ENCODE measurements at regions not wholly inside any gene's neighbourhood (a gene's known extent, or its start where the extent isn't known, plus 50 kb on each side); places are given as distances from the start of the nearest gene placed in this dataset.

GRCh38 chr20:51889466-51889865 lies 87.1 kb upstream of the SALL4 start:
- H3K27me3 ChIP-seq = no peaks in the 10 kb centered on the region
- WGBS, 2 donors = 35 to 38% methylated on average over 4 of the region's 4 CpGs
- H3K4me3 ChIP-seq = no peak overlapping the region
- TF ChIP-seq CTCF (IDR thresholded peaks at IDR 0.05) (no peak), POLR2A (IDR thresholded peaks at IDR 0.05) (no peak)
- H3K9me3 ChIP-seq = no peaks in the 10 kb centered on the region
- no peaks in the 10 kb centered on the region for H3K36me3 ChIP-seq (replicated peaks in 1 of 2; ENCODE audit: insufficient read depth in 1 of 2, low read depth in 2 of 2)
- ATAC-seq (no peak), DNase-seq (no peak)
- intact Hi-C loops (cut with DNase I) = no loop called here
- no peak overlapping the region for H3K27ac ChIP-seq
- no peaks in the 10 kb centered on the region for H3K4me1 ChIP-seq

- Histone ChIP-seq H3K4me1 (no peaks in the 10 kb centered on the region), H3K27me3 (no peaks in the 10 kb centered on the region), H3K9me3 (no peaks in the 10 kb centered on the region), H3K27ac (no peak overlapping the region), H3K4me3 (no peak overlapping the region), H3K36me3 (replicated peaks in 1 of 2; ENCODE audit: insufficient read depth in 1 of 2, low read depth in 2 of 2) (no peaks in the 10 kb centered on the region)
- TF ChIP-seq POLR2A (IDR thresholded peaks at IDR 0.05) (no peak), CTCF (IDR thresholded peaks at IDR 0.05) (no peak)
- WGBS, 2 donors = 48 to 53% methylated on average over 10 of the region's 10 CpGs
- ATAC-seq (no peak), DNase-seq (no peak)
- intact Hi-C loops (cut with DNase I) = no loop called here
Measured at GRCh38 chr20:51888291-51888690, 86.0 kb upstream of the SALL4 start.

GRCh38 chr20:51886891-51887608 lies 84.7 kb upstream of the SALL4 start:
- 50 to 61% methylated on average over 5 of the region's 5 CpGs for WGBS, 2 donors
- Histone ChIP-seq H3K27ac (no peak overlapping the region), H3K27me3 (no peaks in the 10 kb centered on the region), H3K4me3 (no peak overlapping the region), H3K9me3 (no peaks in the 10 kb centered on the region), H3K36me3 (replicated peaks in 1 of 2; ENCODE audit: insufficient read depth in 1 of 2, low read depth in 2 of 2) (no peaks in the 10 kb centered on the region), H3K4me1 (no peaks in the 10 kb centered on the region)
- no peak for ATAC-seq
- intact Hi-C loops (cut with DNase I) = no loop called here
- DNase-seq = no peak
- TF ChIP-seq POLR2A (IDR thresholded peaks at IDR 0.05) (no peak), CTCF (IDR thresholded peaks at IDR 0.05) (no peak)

- no peak overlapping the region for H3K27ac ChIP-seq
- 40 to 50% methylated on average over 2 of the region's 2 CpGs for WGBS, 2 donors
- H3K36me3 ChIP-seq (replicated peaks in 1 of 2; ENCODE audit: insufficient read depth in 1 of 2, low read depth in 2 of 2) = no peaks in the 10 kb centered on the region
- no peaks in the 10 kb centered on the region for H3K4me1 ChIP-seq
- H3K4me3 ChIP-seq = no peak overlapping the region
- DNase-seq (no peak), ATAC-seq (no peak)
- no peak for TF ChIP-seq CTCF (IDR thresholded peaks at IDR 0.05)
- TF ChIP-seq POLR2A (IDR thresholded peaks at IDR 0.05) = no peak
- H3K9me3 ChIP-seq = no peaks in the 10 kb centered on the region
- intact Hi-C loops (cut with DNase I) = no loop called here
- no peaks in the 10 kb centered on the region for H3K27me3 ChIP-seq
Measured at GRCh38 chr20:51886341-51886740, 84.0 kb upstream of the SALL4 start.

- Histone ChIP-seq H3K4me1 (no peaks in the 10 kb centered on the region), H3K27me3 (no peaks in the 10 kb centered on the region), H3K9me3 (no peaks in the 10 kb centered on the region), H3K36me3 (replicated peaks in 1 of 2; ENCODE audit: insufficient read depth in 1 of 2, low read depth in 2 of 2) (no peaks in the 10 kb centered on the region), H3K27ac (no peak overlapping the region), H3K4me3 (no peak overlapping the region)
- no peak for DNase-seq
- TF ChIP-seq CTCF (IDR thresholded peaks at IDR 0.05) = no peak
- no peak for TF ChIP-seq POLR2A (IDR thresholded peaks at IDR 0.05)
- WGBS, 2 donors = 72 to 75% methylated on average over 5 of the region's 5 CpGs
- intact Hi-C loops (cut with DNase I) = no loop called here
- no peak for ATAC-seq
Measured at GRCh38 chr20:51884561-51884960, 82.2 kb upstream of the SALL4 start.

Measured in body of pancreas (tissue), 4 donors.